HG02884 (cell line): ENCODE measurements at regions not wholly inside any gene's neighbourhood (a gene's known extent, or its start where the extent isn't known, plus 50 kb on each side); places are given as distances from the start of the nearest gene placed in this dataset.

ENCODE experiments used
- ATAC-seq: cut with Tn5 transposase; IDR thresholded peaks from one replicate; pipeline ENCODE4 v1.9.1; 2021; ENCODE audit warnings: mild to moderate bottlenecking, moderate library complexity; ENCODE audit not compliant: unreplicated experiment

DNA sequence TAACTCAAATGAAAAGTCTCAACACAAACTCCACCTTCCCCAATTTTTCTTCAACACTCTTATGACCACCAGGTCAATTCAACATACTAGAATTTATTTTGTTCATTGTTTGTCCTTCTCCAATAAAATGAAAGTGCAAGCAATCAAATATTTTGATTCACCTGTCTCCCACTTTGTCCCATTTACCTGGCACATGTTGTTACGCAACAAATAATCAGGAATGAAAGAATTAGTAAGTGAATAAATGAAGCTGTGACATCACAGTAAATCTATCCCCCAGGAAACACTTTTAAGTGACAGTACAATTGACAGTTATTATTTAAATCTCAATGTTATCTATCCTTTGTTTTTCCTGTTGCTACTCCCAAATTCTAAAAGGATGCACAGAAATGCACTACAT, 393.7 kb upstream of the OPRM1 start:
- no peak for ATAC-seq

DNA sequence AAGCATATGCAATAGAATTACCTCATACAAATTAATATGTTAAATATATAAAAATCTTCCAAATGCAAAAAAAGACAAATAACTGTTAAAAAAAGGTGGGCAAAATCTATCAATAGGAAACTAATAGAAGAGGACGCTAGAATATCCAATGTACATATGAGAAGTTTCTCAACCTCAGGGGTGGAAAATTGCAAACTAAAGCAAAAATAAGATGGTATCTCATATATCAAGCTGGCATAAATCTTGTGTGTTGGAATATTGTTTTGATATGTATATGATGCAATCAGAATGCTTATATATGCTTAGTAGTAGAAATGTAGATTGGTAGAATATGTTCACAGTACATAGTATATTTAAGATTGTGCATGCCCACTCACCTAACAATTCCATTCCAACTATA, 395.0 kb upstream of the OPRM1 start:
- ATAC-seq: no peak

DNA sequence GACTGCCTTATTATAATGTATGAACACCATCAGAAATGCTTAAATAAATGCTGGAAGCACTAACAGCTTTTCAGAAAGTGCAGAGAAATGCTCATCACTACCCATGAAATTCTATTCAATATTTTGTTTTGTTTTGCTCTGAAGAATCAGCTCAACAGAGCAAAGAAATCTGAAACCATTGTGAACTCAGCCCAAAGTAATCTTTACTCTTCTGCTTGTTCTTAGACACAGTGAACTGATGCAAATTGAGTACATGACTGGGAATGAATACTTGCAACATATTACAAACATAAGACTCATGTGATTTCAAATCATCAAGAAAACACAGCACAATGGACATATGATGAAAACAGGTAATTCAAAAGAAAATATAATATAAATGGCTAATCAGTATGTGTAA, 404.6 kb upstream of the OPRM1 start:
- ATAC-seq: no peak

DNA sequence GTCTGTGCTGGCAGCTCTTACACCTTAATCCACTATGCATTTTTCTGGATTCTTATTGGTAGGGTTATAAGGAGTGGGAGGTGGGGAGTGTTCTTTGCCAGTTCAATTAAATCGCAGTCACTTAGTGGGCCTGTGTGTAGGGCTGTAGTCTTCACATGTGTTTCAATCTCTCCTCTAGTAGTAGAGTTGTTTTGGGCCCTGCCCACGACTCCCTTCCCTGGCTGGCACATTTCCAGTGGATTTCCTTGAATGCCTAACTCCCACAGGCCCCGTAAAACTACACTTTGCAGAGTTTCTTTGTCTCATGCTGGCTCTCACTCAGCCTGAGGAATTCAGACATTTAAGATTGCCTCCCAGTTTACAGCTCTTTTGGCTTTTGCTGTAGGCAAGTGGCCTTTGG, 414.0 kb upstream of the OPRM1 start:
- ATAC-seq: no peak

DNA sequence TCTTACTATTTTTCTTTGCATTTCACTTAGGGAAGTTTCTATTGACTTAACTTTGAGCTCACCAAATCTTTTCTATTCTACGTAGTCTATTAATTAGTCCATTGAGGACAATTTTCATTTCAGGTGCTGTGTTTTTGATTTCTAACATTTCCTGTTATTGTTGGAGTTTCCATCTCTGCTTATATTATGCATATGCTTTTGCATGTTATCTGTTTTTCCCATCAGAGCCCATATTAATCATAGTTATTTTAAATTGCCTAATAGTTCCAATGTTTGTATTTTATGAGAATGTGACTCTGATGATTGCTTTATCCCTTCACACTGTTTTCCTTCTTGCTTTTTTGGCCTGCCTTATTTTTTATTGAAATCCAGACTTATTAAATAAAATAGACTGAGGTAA, 414.5 kb upstream of the OPRM1 start:
- ATAC-seq: no peak

DNA sequence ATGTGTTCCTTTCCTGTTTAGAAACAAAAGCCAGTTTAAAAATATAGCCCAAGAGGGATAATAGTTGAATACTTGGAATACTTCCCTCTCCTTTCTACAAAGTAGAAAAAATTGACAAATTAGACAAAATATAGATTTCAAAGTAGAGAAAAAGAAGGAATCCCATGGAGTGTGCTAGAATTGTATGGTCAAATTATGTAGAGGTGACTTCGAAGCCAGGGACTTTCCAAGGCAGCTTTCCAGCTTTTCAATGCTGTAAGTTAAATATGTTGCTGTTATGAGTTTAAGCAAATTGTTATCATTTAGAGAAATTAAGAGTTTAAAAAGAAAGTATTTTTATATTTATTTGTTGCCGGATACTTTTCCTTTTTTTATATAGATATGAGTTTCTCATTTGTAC, 415.5 kb upstream of the OPRM1 start:
- no peak for ATAC-seq

DNA sequence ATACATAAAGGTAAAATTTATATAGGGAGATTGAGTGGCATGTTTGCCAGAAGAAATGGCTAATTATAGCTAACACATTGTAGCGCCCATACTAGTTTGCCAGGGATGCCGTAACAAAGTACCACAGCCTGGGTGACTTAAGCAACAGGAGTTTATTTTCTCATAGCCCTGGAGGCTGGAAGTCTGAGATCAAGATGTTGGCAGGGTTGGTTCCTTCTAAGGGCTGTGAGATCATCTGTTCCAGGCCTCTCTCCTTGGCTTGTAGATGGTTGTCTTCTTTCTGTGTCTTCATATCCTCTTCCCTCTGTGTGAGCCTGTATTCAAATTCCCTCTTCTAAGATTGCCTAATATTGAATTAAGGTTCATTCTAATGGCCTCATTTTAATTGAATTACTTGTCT, 417.5 kb upstream of the OPRM1 start:
- no peak for ATAC-seq

DNA sequence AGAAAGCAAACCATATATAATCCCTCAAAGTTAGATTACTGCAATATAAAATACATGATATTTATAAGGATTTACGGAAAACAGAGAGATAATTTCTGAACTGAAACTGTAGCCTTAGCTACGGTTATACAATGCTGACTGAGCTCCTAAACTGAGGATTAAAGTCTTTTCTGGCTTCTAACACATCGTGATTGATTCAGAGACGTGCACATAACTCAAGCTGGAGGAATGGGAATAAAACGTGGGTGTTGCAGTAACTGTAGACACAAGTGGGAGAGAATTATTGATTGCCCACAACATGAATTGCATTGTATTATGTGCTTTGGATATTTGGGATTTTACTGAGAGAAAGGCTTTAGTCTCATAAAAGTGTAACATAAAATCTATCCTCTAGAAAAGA, 418.0 kb upstream of the OPRM1 start:
- ATAC-seq: no peak

DNA sequence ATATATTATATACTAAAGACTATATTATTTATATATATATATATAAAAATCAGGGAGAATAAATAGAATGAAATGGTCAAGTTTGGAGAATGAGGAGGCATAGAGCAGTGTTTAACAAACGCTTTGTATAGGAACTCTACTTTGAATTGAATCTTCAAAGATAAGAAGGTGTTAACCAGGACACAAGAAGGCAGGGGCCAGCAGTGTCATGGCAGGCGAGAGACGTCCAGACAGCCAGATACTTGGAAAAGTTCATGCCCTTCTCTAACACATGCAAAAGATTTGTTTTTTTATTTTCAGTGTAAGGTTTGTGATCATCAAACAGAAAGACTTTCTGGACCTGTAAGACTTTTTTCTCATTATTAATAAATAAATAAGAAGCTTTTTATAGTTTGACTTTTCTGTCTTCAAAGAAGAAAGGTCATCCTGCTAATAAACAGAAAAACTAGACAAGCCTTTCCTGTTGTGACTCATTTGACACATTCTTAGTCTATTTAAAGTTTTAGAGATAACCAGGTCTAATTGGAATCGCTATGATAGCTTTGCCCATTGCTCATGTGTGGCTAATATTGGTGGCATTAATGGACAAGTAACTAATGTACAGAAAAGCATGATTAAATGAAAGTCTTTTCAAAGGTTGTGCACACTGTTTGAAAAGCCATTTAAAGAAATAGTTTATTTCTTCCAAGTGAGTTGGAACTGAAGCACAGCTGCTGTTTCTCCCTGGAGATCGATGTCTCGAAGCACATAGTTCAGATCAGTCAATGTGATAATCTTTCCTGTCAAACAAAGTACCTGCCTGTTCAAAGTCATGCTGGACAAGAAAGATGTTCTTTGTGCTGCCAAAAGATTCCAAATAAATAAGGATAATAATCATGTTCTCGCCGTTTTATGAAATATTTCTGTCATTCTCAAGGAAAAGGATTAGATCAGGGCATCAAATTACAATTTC, 420.4 kb upstream of the OPRM1 start:
- ATAC-seq: no peak

DNA sequence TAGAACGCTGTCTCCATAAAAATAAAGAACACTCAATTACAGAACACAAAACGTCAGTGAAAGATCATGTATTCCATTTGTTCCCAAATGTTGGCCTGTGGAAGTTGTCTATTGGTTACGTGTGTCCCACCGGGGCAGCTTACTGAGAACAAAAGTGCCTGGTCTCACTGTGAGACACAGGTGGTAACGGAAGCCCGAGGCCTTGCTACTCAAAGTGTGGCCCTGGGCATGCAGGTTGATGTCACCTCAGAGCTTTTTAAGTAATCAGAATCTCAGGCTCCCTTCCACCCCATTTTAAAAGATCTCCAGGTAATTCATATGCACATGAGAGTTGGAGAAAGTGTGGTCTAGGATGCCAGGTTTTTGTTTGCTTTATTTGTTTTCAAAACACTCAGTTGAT, 422.5 kb upstream of the OPRM1 start:
- ATAC-seq: no peak

DNA sequence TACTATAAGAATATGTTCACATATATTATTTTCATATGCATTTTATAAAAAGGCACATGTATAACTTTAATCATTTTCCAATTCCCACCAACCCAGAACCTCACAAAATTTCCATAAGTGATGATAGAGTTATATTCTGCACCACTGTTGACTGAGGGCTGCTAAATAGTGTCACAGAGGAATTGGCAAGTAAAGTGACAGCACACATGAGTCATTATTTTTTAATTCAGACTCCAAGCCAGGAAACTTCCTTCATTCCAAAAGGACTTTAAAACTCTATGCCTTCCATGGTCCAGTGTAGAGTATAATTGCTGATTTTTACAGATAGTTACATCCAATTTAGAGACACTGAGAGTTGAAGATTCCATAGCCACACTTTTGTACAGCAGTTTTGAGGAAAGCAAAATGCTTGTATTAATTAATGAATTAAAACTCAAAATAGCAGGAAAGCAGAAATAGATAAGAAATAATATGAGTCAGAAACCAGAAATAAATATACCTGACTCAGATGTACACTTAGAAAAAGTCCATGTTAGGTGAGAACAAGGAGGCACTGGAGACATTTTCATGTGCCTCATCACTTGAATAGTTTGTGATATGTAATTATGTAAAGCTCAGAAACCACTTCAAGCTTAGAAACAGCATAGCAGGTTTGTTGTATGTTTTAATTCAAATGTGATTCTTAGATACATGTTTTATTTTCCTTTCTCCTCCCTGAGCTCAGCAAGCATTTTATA, 425.2 kb upstream of the OPRM1 start:
- ATAC-seq: no peak

DNA sequence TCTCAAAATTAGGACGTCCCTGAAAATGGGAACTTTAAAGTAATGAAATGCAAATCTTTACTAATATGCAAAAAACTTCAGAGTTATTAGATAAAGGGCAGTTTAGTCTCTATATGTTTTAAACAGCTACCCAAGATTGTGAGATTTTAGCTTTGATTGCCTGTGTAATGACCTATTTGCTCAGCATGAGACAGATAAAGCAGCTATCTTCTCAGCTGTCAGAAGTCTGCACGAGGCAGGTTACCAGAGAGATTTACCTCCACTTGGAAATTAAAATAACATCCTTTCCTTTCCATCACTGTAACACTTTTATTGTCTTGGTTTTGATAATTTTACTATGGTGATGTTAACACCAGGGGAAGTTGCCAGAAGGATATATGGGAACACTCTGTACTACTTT, 436.6 kb upstream of the OPRM1 start:
- ATAC-seq: no peak

DNA sequence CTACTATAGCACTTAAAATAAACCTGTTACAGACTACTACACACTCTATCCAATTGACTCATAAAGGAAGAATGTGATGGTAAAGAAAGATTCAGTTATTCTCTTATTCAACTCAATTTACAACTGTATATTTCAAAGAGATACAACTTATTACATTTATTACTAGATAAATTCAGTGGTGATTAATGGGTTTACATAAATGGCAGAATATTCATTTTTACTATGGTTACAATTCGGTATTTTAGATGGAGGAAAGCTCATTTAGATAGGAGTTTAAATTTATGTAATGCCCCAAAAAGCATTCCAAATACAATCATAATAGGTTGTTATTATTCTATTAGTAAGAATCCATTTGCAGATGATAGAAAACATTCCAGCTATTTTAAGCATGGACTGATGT, 439.1 kb upstream of the OPRM1 start:
- ATAC-seq: no peak

DNA sequence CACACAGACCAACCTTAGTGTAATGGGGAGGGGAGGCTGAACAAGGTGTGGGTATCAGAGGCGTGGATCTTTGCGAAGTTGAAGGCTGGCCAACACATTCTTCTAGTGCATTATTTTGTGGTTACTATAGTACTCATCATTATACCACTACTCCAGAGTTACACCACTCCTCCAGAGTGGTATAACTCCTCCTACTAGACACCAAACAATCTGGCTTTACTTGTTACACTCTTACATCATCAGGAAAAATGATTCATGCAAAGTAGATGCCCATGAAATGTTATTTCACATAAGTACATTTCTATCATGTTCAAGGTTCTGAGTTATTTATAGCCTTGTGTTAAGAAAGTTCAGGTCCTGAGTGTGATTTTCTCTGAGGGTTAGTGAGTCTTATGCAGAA, 443.1 kb upstream of the OPRM1 start:
- ATAC-seq: no peak

DNA sequence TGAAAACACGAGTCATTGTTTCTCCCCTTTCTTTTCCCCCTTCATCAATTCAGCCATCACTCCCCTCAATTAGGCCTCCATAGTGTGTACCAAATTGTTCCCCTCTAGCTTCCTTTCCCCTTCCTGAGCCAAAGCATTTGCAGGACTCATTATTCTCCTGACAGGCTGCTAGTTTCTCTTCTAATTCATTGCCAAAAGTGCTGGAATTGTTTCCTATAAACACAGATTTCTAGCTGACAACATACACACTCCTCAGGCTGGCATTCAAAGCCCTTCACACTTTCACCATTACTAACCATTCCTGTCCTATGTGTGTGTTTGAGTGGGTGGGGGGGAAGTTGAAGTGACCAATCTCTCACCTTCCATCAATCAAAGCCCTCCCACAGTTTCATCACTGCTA, 444.2 kb upstream of the OPRM1 start:
- ATAC-seq: no peak

DNA sequence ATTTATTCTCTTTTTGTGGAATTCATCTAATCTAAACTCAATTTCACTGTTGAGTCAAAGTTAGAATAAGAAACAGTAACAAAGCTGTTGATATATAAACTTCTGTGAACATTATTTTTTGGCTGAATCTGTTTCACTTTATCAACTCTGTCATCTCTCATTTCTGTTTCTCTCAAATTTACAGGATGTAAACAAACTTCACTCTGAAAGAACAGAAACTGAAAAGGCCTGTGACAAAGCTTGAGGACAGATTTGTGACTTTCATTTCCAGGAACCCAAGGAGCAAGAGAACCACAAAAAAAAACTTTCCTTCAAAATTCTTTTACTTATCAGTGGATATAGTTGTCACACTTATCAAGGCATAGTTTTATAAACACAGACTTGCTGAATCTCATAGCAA, 447.9 kb upstream of the OPRM1 start:
- ATAC-seq: no peak

DNA sequence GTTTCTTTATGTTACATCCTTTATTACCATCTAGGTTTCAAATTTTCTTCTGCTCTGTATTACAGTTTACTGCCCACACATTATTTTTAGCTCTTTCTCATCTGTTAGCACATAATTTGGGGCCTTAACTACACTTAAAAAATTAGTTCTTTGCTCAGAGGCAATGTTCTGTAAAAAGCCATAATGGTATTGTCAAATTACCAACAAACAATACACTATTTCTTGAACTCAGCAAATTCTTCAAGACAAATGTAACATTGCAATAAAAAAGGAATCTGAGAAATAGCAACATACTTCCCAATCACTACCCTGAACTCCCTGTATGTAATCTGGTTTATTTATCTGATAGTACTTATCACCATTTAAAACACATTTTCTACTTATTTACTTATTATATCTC, 448.6 kb upstream of the OPRM1 start:
- no peak for ATAC-seq

DNA sequence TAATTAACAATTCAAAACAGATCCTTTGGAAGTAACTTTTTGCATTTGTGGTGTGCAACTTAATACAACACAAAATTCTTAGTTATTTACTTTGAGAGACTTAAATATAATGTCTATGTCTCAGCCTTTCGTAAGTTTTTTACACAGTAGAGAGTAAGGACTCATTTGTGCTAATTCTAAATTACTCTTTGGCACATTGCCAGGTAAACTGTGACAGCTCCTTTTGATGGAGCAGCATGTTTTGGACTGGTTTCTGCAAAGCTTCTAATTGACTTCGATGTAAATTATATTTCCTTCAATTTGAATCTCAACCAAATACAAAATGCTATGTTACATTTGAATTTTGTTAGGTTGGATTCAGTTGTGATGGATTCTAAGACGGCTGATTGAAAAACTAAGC, 450.7 kb upstream of the OPRM1 start:
- no peak for ATAC-seq

DNA sequence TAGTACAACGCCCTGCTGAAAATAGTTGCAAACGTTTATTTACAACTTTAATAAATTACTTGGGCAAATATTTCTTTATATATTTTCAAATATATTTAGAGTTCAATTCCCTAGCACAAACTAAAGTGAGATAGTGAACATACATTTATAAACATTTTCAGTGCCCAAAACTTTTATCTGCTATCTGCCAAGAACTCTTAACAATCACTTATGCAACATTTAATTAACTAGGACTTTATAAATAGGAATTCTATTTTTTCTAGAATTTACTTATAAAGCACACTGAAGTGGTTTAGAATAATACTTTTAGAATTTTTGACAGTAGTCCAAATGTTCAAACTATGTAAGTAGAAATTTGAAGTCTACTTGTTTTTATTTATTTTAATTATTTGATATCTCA, 452.6 kb upstream of the RGS17 start:
- no peak for ATAC-seq

DNA sequence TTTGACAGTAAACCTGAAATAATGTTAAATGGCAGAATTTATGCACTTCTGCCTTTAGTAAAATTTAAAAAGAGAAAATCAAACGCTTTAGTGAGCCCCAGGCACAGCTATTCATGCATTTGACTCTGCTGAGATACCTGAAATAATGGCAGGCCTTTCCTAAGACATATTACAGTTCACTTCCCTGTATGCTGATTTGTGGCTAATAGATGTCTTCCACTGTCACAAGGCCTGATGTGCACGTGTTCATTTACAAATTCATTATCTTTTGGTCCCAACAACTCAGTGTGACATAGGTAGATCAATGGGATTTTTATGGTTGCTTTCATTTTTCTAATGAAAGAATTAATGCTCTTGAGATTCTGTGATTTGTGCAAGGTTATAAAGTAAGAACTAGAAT, 449.7 kb upstream of the RGS17 start:
- no peak for ATAC-seq

DNA sequence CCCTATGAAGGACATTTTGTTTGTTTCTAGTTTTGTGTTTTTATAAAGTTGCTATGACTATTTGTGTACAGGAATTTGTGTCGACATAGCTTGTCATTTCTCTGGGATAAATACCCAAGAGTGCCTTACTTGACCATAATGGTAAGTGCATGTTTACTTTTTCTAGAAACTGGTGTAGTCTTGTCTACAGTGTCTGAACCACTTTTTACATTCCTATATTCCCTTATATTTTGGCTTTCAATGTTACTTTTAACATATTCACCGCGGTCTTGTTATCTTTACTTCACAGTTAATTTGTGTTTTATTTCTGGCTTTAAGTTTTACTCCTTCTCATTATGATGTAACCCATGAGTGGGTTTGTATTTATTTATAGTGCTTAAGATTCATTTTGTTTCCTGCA, 444.4 kb upstream of the RGS17 start:
- ATAC-seq: no peak

DNA sequence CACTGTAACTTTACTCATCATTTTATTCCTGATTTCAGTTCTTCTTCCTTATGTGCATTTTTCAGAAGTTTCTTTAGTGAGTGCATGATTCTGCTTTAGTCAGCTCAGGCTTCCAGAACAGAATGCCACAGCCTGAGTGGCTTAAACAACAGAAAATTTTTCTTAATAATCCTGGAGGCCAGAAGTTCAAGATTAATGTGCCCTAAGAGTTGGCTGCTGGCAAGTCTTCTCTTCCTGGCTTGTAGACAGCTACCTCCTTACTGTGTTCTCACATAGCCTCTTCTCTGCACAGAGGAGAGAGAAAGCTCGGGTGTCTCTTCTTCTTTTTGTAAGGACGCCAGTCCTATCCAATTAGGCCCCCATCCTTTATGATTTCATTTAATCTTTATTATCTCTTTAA, 443.1 kb upstream of the RGS17 start:
- ATAC-seq: no peak
